ENCODE measurements at regions not wholly inside any gene's neighbourhood (a gene's known extent, or its start where the extent isn't known, plus 50 kb on each side); places are given as distances from the start of the nearest gene placed in this dataset.

DNA sequence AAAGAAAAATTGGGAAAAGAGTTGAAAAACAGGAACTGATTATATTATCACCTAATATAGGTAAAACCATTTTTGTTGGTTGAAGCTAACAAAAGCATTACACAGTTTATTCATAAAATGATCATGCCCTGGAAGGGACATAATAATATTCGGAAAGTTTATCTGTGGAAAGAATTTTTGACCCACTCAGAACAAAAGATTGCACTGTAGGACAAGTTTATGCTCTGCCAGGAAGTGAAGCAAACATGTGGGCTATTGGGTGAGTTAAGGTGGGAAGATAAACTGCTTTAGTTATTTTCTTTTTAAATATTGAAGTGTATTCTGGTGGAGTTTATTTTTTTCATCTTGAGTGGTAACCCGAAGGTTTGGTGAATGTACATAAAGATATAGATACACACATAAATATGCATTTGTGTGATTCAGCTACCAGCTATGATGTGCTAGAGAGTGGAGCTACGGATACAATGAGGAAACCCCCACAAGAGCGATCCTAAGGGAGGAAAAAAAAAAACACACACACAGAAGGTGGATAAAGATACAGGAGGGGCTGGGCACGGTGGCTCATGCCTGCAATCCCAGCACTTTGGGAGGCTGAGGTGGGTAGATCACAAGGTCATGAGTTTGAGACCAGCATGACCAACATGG, 506.4 kb upstream of the THBS1 start:
- DNase-seq, result no peak
- no peaks in the 10 kb centered on the region for H3K36me3 ChIP-seq
- H3K27me3 ChIP-seq, result no peaks in the 10 kb centered on the region
- H3K9me3 ChIP-seq, result no peaks in the 10 kb centered on the region
- TF ChIP-seq CTCF (IDR thresholded peaks at IDR 0.05) (no peak), POLR2A (IDR thresholded peaks at IDR 0.05) (no peak)
- H3K27ac ChIP-seq, result no peak overlapping the region
- no peak overlapping the region for H3K4me3 ChIP-seq
- no peaks in the 10 kb centered on the region for H3K4me1 ChIP-seq

DNA sequence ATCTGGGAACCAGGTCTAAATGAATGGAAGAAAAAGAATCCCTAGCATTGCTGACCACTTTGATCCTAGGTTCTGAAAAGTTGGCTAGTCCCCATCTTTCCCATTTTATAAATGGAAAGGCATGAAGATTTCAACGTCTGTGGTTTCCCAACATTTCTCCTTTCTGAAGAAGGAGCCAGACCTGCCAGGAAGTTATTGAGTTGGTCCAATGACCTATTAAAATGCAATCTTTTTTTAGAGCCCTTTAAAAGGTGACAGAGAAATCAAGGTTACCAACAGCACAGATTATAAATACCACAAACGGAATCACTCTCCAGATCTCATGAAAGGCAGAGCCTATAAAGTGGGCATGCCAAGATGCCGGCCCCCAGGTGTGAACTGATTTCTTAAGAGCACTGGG, 505.6 kb upstream of the THBS1 start:
- H3K4me3 ChIP-seq, result no peak overlapping the region
- no peaks in the 10 kb centered on the region for H3K36me3 ChIP-seq
- no peak for TF ChIP-seq CTCF (IDR thresholded peaks at IDR 0.05)
- no peak overlapping the region for H3K27ac ChIP-seq
- H3K27me3 ChIP-seq, result no peaks in the 10 kb centered on the region
- no peaks in the 10 kb centered on the region for H3K4me1 ChIP-seq
- no peak for DNase-seq
- no peaks in the 10 kb centered on the region for H3K9me3 ChIP-seq

DNA sequence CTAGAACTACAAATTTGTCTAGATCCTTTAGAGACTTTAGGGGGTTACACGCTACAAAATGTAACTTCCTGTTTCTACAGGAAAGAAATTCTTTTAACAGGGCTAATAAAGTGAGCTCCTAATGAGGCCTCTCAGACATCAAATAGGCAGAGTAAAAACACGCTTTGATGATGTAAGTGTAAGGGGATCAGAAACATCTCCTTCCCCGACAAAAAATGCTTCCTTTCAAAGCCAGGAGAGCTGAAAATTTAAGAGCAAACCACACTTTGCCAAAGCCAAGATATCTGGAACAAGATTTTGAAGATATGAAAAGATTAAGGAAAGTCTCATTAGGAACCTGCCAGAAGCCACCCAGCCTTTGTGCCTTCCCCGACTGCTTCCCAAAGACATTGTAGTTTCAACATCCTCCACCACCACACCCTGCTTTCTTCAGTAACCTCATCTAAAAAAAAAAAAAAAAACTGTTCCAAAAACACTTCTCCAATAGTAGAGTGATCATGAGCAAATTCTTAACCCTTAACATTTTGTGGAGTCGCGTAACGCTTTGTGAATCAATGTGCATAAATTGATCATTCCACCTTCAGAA, 505.0 kb upstream of the THBS1 start:
- H3K4me1 ChIP-seq, result no peaks in the 10 kb centered on the region
- H3K4me3 ChIP-seq, result no peak overlapping the region
- no peak overlapping the region for H3K27ac ChIP-seq
- TF ChIP-seq POLR2A (IDR thresholded peaks at IDR 0.05) (no peak), CTCF (IDR thresholded peaks at IDR 0.05) (no peak)
- no peaks in the 10 kb centered on the region for H3K9me3 ChIP-seq
- DNase-seq, result no peak
- no peaks in the 10 kb centered on the region for H3K27me3 ChIP-seq
- no peaks in the 10 kb centered on the region for H3K36me3 ChIP-seq

DNA sequence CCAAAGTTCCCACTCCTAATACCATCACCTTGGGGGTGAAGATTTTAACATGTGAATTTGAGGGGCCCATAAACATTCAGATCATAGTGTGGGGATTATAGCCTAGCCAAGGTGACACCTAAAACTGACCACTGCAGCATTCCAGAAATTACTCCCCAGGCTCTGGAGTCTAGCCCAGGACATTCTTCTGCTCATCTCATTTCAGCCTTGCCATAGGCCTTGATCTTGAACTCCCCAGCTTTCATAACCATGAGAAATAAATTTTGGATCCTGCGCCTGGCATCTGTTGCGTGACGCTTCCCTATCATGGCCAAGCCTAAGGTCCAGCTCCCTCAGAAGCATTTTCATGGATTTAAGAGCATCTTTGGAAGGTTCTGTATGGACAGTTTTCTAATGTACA, 502.9 kb upstream of the THBS1 start:
- no peaks in the 10 kb centered on the region for H3K36me3 ChIP-seq
- H3K9me3 ChIP-seq, result no peaks in the 10 kb centered on the region
- no peak overlapping the region for H3K27ac ChIP-seq
- no peak for DNase-seq
- TF ChIP-seq CTCF (IDR thresholded peaks at IDR 0.05), result no peak
- TF ChIP-seq POLR2A (IDR thresholded peaks at IDR 0.05), result no peak
- no peaks in the 10 kb centered on the region for H3K27me3 ChIP-seq
- no peaks in the 10 kb centered on the region for H3K4me1 ChIP-seq
- no peak overlapping the region for H3K4me3 ChIP-seq

- H3K4me3 ChIP-seq, result no peak overlapping the region
- no peaks in the 10 kb centered on the region for H3K27me3 ChIP-seq
- no peak overlapping the region for H3K27ac ChIP-seq
- H3K36me3 ChIP-seq, result no peaks in the 10 kb centered on the region
- H3K9me3 ChIP-seq, result no peaks in the 10 kb centered on the region
- no peak for TF ChIP-seq POLR2A (IDR thresholded peaks at IDR 0.05)
- TF ChIP-seq CTCF (IDR thresholded peaks at IDR 0.05), result no peak
- DNase-seq, result no peak
- no peaks in the 10 kb centered on the region for H3K4me1 ChIP-seq
Observed at GRCh38 chr15:39079296-39079847, 501.5 kb upstream of the THBS1 start.
